Transverse colon (tissue), 4 donors: ENCODE measurements at regions not wholly inside any gene's neighbourhood (a gene's known extent, or its start where the extent isn't known, plus 50 kb on each side); places are given as distances from the start of the nearest gene placed in this dataset.

Source experiments
- DNase-seq: peaks from one replicate; pipeline ENCODE4 v3.0.0-alpha.2; 2019
- H3K27ac ChIP-seq, 4 donors: fragments of 200-600 bp; sonication (generic); 2 replicates each; pipeline ENCODE4 v1.5.1; 2016 to 2018; ENCODE audit warnings: inconsistent platforms in 4 of 4
- H3K27me3 ChIP-seq: fragments of 200-600 bp; sonication (generic); 2 replicates; pipeline ENCODE4 v1.5.1; 2017; ENCODE audit warnings: inconsistent platforms
- H3K36me3 ChIP-seq, 4 donors: fragments of 200-600 bp; sonication (generic); 2 replicates each; pipeline ENCODE4 v1.5.1; 2017 to 2019; ENCODE audit warnings: inconsistent platforms in 4 of 4
- H3K4me1 ChIP-seq, 4 donors: fragments of 200-600 bp; sonication (generic); 2 replicates each; pipeline ENCODE4 v1.5.1; 2017 to 2020; ENCODE audit warnings: inconsistent platforms in 4 of 4
- H3K4me3 ChIP-seq, 4 donors: fragments of 200-600 bp; sonication (generic); 1 replicate in 1 of 4; 2 replicates in 3 of 4; pipeline versions ENCODE4 v1.5.1 to v1.6.1; 2017 to 2019; ENCODE audit warnings: inconsistent platforms in 4 of 4
- H3K9me3 ChIP-seq, 2 donors: fragments of 200-600 bp; sonication (generic); 2 replicates each; pipeline ENCODE4 v1.5.1; 2017 to 2019; ENCODE audit warnings: inconsistent platforms in 2 of 2
- CTCF ChIP-seq, 5 experiments: fragments of 200-600 bp in 3 of 5; fragments of 450-650 bp in 2 of 5; sonication (generic) in 3 of 5; IDR thresholded peaks; 1 replicate in 2 of 5; 2 replicates in 3 of 5; pipeline ENCODE4 v1.5.1; 2016 to 2017; ENCODE audit warnings: antibody characterized with exemption in 5 of 5, inconsistent platforms in 3 of 5, mild to moderate bottlenecking in 2 of 5, moderate library complexity in 1 of 5
- EP300 ChIP-seq: sonication (generic); formaldehyde crosslinking; IDR thresholded peaks from one replicate; pipeline ENCODE4 v1.6.1; 2017; ENCODE audit warnings: antibody characterized with exemption, low read depth
- POLR2A ChIP-seq: fragments of 450-650 bp; IDR thresholded peaks from one replicate; pipeline ENCODE4 v1.6.1; 2016; ENCODE audit warnings: antibody characterized with exemption, mild to moderate bottlenecking, moderate library complexity
- POLR2AphosphoS5 ChIP-seq, 3 donors: sonication (generic); formaldehyde crosslinking; IDR thresholded peaks; one replicate each; pipeline ENCODE4 v1.6.1; 2016; ENCODE audit warnings: antibody characterized with exemption in 3 of 3
- WGBS, 2 donors: methylation state at CpG; one replicate each; pipeline ENCODE4 v1.1.5; 2018; ENCODE audit warnings: low coverage in 1 of 2; 5-methylcytosine and 5-hydroxymethylcytosine counted together
- in situ Hi-C, 4 donors: fragments of 200-750 bp; cut with MboI; loops; one replicate each; pipeline versions ENCODE4 v1.15.0 to v1.15.1; 2017; ENCODE audit warnings: low sequenced_read_pairs in 3 of 4, low pct_ligation_motif_present in 1 of 4, low pct_unique_long_range_greater_than_20kb in 1 of 4
- intact Hi-C: fragments of 100-400 bp; cut with DNase I; formaldehyde crosslinking; loops from one replicate; pipeline ENCODE4 v1.15.1; 2023; ENCODE audit warnings: low total_unique reads

GRCh38 chr5:15252331-15252730, 247.6 kb upstream of the FBXL7 start:
- TF ChIP-seq POLR2A (no peak), POLR2AphosphoS5 (IDR thresholded peaks at IDR 0.05) (no peak), CTCF (IDR thresholded peaks at IDR 0.05) (no peak), EP300 (no peak)
- Histone ChIP-seq H3K27me3 (no peaks in the 10 kb centered on the region), H3K4me3 (no peak overlapping the region), H3K9me3 (no peaks in the 10 kb centered on the region), H3K27ac (no peak overlapping the region), H3K36me3 (no peaks in the 10 kb centered on the region), H3K4me1 (no peaks in the 10 kb centered on the region)
- intact Hi-C loops (no loop called here), in situ Hi-C loops (no loop called here)
- DNase-seq, result no peak
- WGBS, 2 donors, result 72 to 76% methylated on average over 3 of the region's 3 CpGs

GRCh38 chr5:15249152-15249551, 250.8 kb upstream of the FBXL7 start:
- intact Hi-C loops (no loop called here), in situ Hi-C loops (no loop called here)
- DNase-seq, result no peak
- Histone ChIP-seq H3K4me3 (no peak overlapping the region), H3K4me1 (no peaks in the 10 kb centered on the region), H3K36me3 (no peaks in the 10 kb centered on the region), H3K9me3 (peaks cover 8 to 13% of the 10 kb centered on the region in 2 donors), H3K27me3 (no peaks in the 10 kb centered on the region), H3K27ac (no peak overlapping the region)
- TF ChIP-seq POLR2A, result no peak
- TF ChIP-seq EP300, result no peak
- TF ChIP-seq CTCF (IDR thresholded peaks at IDR 0.05), result no peak
- no peak for TF ChIP-seq POLR2AphosphoS5 (IDR thresholded peaks at IDR 0.05)
- 26 to 35% methylated on average over 3 of the region's 3 CpGs for WGBS, 2 donors

GRCh38 chr5:15248731-15249130, 251.2 kb upstream of the FBXL7 start:
- intact Hi-C loops (no loop called here), in situ Hi-C loops (no loop called here)
- H3K4me1 ChIP-seq, result no peaks in the 10 kb centered on the region
- H3K4me3 ChIP-seq, result no peak overlapping the region
- no peak for TF ChIP-seq EP300
- TF ChIP-seq CTCF (IDR thresholded peaks at IDR 0.05), result no peak
- TF ChIP-seq POLR2AphosphoS5 (IDR thresholded peaks at IDR 0.05), result no peak
- no peak for TF ChIP-seq POLR2A
- no peak overlapping the region for H3K27ac ChIP-seq
- H3K27me3 ChIP-seq, result no peaks in the 10 kb centered on the region
- no peak for DNase-seq
- H3K9me3 ChIP-seq, result peaks cover 8 to 13% of the 10 kb centered on the region in 2 donors
- no peaks in the 10 kb centered on the region for H3K36me3 ChIP-seq

- H3K27me3 ChIP-seq, result no peaks in the 10 kb centered on the region
- H3K4me3 ChIP-seq, result no peak overlapping the region
- in situ Hi-C loops, result no loop called here
- 45 to 84% methylated on average over 1 of the region's 1 CpG for WGBS, 2 donors
- peaks cover 8 to 13% of the 10 kb centered on the region in 2 donors for H3K9me3 ChIP-seq
- no peaks in the 10 kb centered on the region for H3K4me1 ChIP-seq
- no peak for DNase-seq
- intact Hi-C loops, result no loop called here
- no peak for TF ChIP-seq POLR2AphosphoS5 (IDR thresholded peaks at IDR 0.05)
- TF ChIP-seq CTCF (IDR thresholded peaks at IDR 0.05), result no peak
- no peak for TF ChIP-seq EP300
- no peak for TF ChIP-seq POLR2A
- no peak overlapping the region for H3K27ac ChIP-seq
- H3K36me3 ChIP-seq, result no peaks in the 10 kb centered on the region
Measured at GRCh38 chr5:15245913-15246312, 254.1 kb upstream of the FBXL7 start.
